Lung (tissue), 11 donors: ENCODE measurements at regions not wholly inside any gene's neighbourhood (a gene's known extent, or its start where the extent isn't known, plus 50 kb on each side); places are given as distances from the start of the nearest gene placed in this dataset.

Source experiments
- ATAC-seq: fragments of 200-7000 bp; cut with Tn5 transposase; one replicate; pipeline ENCODE4 v1.9.1; 2020; ENCODE audit warnings: moderate number of reproducible peaks; ENCODE audit not compliant: insufficient read depth, low FRiP score
- DNase-seq, 3 donors: peaks; one replicate each; pipeline ENCODE4 v3.0.0-alpha.2; 2013 to 2017
- H3K27ac ChIP-seq, 2 donors: one replicate each; pipeline ENCODE4 v1.5.1; 2013; ENCODE audit warnings: mild to moderate bottlenecking in 2 of 2, moderate library complexity in 2 of 2, control low read depth in 1 of 2, inconsistent platforms in 1 of 2, low read depth in 1 of 2, low read length in 1 of 2
- H3K27me3 ChIP-seq, 3 donors: one replicate each; pipeline ENCODE4 v1.5.1; 2013; ENCODE audit warnings: low read length in 2 of 3; ENCODE audit not compliant: control insufficient read depth in 3 of 3, insufficient read depth in 3 of 3
- H3K36me3 ChIP-seq, 4 donors: one replicate each; pipeline ENCODE4 v1.5.1; 2013; ENCODE audit warnings: low read length in 4 of 4, mild to moderate bottlenecking in 1 of 4, moderate library complexity in 1 of 4; ENCODE audit not compliant: control insufficient read depth in 4 of 4, insufficient read depth in 4 of 4
- H3K4me1 ChIP-seq, 5 donors: one replicate each; pipeline ENCODE4 v1.5.1; 2013; ENCODE audit warnings: low read length in 5 of 5, mild to moderate bottlenecking in 2 of 5, moderate library complexity in 1 of 5; ENCODE audit not compliant: control insufficient read depth in 5 of 5, insufficient read depth in 5 of 5
- H3K4me3 ChIP-seq: one replicate; pipeline ENCODE4 v1.5.1; 2013; ENCODE audit warnings: mild to moderate bottlenecking, control low read depth, moderate library complexity
- H3K9ac ChIP-seq, 2 donors: one replicate each; pipeline ENCODE4 v1.5.1; 2013; ENCODE audit warnings: low read length in 2 of 2, control low read depth in 1 of 2; ENCODE audit not compliant: insufficient read depth in 1 of 2
- H3K9me3 ChIP-seq, 4 donors: one replicate each; pipeline ENCODE4 v1.5.1; 2013; ENCODE audit warnings: low read length in 3 of 4, mild to moderate bottlenecking in 1 of 4, moderate library complexity in 1 of 4; ENCODE audit not compliant: control insufficient read depth in 4 of 4, insufficient read depth in 3 of 4
- CTCF ChIP-seq: IDR thresholded peaks from 2 replicates; pipeline ENCODE4 v1.5.1; 2012; ENCODE audit warnings: mild to moderate bottlenecking; ENCODE audit errors: control extremely low read depth, extremely low read depth
- WGBS, 2 donors: extraction: QIAGEN DNeasy Blood & Tissue Kit; methylation state at CpG; one replicate each; pipeline ENCODE4 v1.1.7; 2013; 5-methylcytosine and 5-hydroxymethylcytosine counted together
- donor health status: control.
- donor health status: control.
- donor health status: Bipolar disorder and iron deficiency.
- donor health status: healthy.
- donor health status: DM: yes; HTN: yes; CAD: no.

GRCh38 chr18:23378302-23378686 lies 74.8 kb upstream of the RIOK3 start:
- no peak overlapping the region for H3K4me3 ChIP-seq
- WGBS, 2 donors = 83 to 93% methylated on average over 2 of the region's 2 CpGs
- H3K9ac ChIP-seq = no peak overlapping the region
- ATAC-seq (no peak), DNase-seq (no peak)
- peak overlapping the region in 1 of 2 donors; percentile 57 for H3K27ac ChIP-seq
- peaks cover 0 to under 1% (median 0%) of the 10 kb centered on the region in 4 donors for H3K36me3 ChIP-seq
- peaks cover 0 to 5% (median 0%) of the 10 kb centered on the region in 5 donors for H3K4me1 ChIP-seq
- TF ChIP-seq CTCF = no peak
- no peaks in the 10 kb centered on the region for H3K9me3 ChIP-seq
- H3K27me3 ChIP-seq = no peaks in the 10 kb centered on the region

GRCh38 chr18:23380001-23380550 lies 73.0 kb upstream of the RIOK3 start:
- 70 to 87% methylated on average over 11 of the region's 11 CpGs for WGBS, 2 donors
- peak in 1 of 3 donors; percentile 18 for DNase-seq

GRCh38 chr18:23380817-23381216 lies 72.3 kb upstream of the RIOK3 start:
- Histone ChIP-seq H3K9ac (no peak overlapping the region), H3K36me3 (peaks cover 0 to 4% (median 1%) of the 10 kb centered on the region in 4 donors), H3K4me1 (peaks cover 0 to 5% (median 0%) of the 10 kb centered on the region in 5 donors), H3K4me3 (no peak overlapping the region), H3K27me3 (no peaks in the 10 kb centered on the region), H3K27ac (no peak overlapping the region), H3K9me3 (no peaks in the 10 kb centered on the region)
- WGBS, 2 donors = 90 to 92% methylated on average over 2 of the region's 2 CpGs
- no peak for TF ChIP-seq CTCF
- no peak for DNase-seq
- no peak for ATAC-seq

More at GRCh38 chr18:23380001-23380550, 73.0 kb upstream of the RIOK3 start:
- no peaks in the 10 kb centered on the region for H3K27me3 ChIP-seq
- peak overlapping the region in 1 of 2 donors; percentile 65 for H3K27ac ChIP-seq
- no peaks in the 10 kb centered on the region for H3K9me3 ChIP-seq
- peak; percentile 83 for ATAC-seq
- TF ChIP-seq CTCF = no peak
- peaks cover 0 to 5% (median 0%) of the 10 kb centered on the region in 5 donors for H3K4me1 ChIP-seq
- no peak overlapping the region for H3K4me3 ChIP-seq
- no peak overlapping the region for H3K9ac ChIP-seq
- H3K36me3 ChIP-seq = peaks cover 0 to 4% (median 1%) of the 10 kb centered on the region in 4 donors

- Histone ChIP-seq H3K27me3 (no peaks in the 10 kb centered on the region), H3K27ac (no peak overlapping the region), H3K4me3 (no peak overlapping the region), H3K4me1 (peaks cover 0 to 3% (median 0%) of the 10 kb centered on the region in 5 donors), H3K9ac (no peak overlapping the region), H3K9me3 (no peaks in the 10 kb centered on the region), H3K36me3 (peaks cover 0 to 4% (median 1%) of the 10 kb centered on the region in 4 donors)
- DNase-seq (no peak), ATAC-seq (no peak)
- 89 to 91% methylated on average over 7 of the region's 7 CpGs for WGBS, 2 donors
- no peak for TF ChIP-seq CTCF
These were observed 69.6 kb upstream of the RIOK3 start for GRCh38 chr18:23383494-23383893.
